ENCODE measurements at regions not wholly inside any gene's neighbourhood (a gene's known extent, or its start where the extent isn't known, plus 50 kb on each side); places are given as distances from the start of the nearest gene placed in this dataset.

DNA sequence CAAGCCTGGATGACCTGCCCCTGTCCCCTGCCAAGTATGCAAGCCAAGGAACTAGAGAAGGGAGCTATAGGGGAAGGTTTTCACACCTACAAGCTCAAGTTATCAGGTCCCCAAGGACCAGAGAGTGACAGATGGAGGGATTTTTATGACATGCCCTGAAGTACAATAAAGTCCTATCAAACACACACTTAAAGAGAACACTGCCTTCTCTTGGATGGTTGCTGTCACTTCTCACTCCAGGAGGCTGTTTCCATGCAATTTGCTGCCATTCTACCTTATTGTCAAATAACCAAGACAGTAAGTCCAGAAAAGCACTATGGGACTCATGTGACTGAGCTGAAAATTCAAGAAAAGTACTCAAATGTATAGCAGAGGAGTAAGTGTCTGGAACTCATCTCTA, 76.6 kb upstream of the DDX18 start:
- no peak for DNase-seq

DNA sequence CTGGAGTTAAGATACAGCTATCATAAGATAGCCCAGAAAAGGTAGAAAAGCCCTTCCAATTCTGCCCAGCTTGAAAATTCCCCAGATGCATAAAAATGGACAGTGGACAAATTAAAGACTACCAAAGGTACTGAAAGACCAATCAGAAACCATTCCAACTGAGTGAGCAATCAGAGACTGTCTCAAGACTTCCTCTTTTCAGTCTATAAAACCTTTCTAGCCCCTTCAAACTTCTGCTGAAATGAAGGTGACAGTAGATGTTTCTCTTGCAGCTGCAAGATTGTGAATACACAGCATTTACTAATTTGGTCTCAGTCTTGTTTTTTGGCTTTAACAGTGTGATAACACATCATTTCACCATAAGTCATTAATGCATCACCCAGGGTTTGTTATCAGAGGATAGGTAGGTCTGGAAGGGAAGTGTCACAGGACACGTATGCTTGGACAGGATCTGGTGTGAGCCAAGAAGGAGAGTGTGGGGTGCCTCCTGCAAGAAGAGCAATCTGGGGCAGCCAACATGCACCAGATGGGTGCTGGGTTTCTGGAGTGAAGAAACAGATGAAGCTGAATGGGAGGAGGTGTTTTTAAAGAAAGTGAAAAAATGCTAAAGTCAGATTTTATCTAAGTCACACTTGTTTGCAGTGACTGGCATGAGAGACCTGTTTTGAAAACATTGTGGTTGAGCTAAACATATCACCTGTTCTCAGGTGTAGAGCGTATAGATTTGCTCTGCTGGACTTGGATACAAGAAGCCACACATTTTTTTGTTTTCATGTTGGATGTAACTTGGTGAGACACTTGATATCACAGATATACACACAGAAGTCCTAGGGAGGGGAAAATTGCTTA, 75.3 kb upstream of the DDX18 start:
- no peak for DNase-seq

DNA sequence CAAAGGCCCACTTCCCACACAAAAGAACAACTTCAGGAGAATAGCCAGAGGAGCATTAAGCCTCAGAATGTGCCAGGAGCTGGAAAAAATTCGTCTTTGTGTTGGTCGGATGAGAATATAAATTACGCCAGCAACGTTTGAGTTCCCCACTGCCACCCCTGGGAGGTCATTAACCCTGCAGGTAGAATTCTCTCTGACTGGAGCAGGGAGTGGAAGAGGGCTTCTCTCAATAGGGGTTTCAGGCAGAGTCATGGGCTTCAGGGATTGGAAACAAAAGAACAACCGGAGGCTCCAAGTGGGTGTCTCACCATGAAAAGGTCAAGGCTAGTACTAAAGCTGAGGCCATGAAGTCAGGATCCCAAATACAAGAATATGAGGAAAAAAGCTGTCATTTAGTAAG, 69.0 kb upstream of the DDX18 start:
- DNase-seq = no peak

DNA sequence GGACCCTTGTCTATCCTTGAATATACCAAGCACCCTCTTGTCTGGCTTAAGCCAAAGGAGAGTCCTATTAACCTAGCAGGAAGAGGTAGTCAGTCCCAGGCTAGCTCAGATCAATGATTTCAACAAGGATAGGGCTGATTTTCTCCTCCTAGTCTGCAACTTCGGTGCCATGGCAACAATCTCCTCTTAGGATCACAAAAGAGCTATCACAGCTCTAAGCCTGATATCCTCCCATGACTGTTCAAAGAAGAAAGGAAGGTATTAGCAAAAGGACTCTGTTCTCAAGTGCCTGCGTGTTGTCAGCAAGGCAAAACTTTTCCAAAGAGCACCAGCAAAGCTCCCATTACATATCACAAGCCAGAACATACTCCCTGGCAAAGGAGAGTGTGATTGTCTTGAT, 58.7 kb upstream of the DDX18 start:
- no peak for DNase-seq

DNA sequence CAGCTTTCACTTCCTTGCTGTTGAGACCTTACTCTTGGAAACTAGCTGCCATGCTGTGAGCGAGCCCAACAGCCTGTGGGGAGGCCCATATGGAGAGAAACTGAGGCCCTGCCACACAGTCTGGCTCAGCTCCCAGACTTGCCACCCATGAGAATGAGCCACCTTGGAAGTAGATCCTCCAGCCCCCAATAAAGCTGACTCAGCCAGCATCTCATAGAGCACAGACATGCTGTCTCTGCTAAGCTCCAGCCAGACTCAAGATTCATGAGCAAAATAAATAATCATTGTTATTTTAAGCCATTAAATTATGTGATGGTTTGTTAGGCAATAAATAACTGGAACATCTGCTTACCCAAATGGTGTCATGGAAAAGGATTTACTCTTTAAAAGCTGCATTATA, 53.6 kb upstream of the DDX18 start:
- DNase-seq = no peak

DNA sequence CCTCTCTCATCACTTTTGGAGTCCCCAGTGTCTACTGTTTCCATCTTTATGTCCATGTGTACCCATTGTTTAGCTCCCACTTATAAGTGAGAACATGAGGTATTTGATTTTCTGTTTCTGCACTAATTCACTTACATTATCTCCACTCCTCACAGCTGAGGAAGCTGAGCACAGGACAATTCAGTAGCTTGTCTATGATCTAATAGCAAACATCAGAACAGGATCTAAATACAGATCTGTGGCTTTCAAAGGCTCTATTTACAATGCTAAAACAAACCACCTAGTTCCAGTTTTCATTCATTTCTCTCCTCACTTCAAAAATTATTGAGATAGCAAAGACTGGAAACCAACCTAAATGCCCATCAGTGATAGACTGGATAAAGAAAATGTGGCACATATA, 52.0 kb upstream of the DDX18 start:
- no peak for DNase-seq

DNA sequence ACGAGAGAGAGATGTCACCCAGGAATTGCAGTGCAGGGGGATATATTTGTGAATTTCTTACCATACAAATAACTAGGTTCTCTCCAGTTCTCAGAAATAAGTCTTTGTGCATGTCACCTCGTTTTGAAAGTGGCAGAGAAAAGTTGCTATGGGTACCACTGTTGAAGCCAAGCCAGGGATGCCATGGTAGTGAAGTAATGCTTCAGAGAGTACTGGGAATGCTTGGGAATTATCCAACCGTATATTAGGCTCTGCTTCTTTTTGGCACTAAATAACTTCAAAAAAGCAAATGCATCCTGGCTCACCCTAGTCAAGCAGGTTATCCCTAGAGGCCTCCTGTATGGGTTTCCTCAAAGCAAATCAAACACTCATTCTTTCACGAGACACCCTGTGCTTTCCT, 50.7 kb upstream of the DDX18 start:
- no peak for DNase-seq

Measured in retina (tissue), 1 donor.